ENCODE measurements at regions not wholly inside any gene's neighbourhood (a gene's known extent, or its start where the extent isn't known, plus 50 kb on each side); places are given as distances from the start of the nearest gene placed in this dataset.

GRCh38 chr12:77625441-77625840 is 205.3 kb upstream of the NAV3 start:
- Histone ChIP-seq H3K4me3 (ENCODE audit: low read length, poor library complexity, severe bottlenecking) (no peak overlapping the region), H3K9me3 (ENCODE audit: insufficient read depth, low read depth, low read length) (no peaks in the 10 kb centered on the region), H3K27me3 (ENCODE audit: insufficient read depth, low read length, poor library complexity, severe bottlenecking) (no peaks in the 10 kb centered on the region), H3K4me2 (ENCODE audit: low read depth, low read length, poor library complexity, severe bottlenecking) (no peak overlapping the region), H3K79me2 (ENCODE audit: insufficient read depth, low read length) (no peaks in the 10 kb centered on the region), H2AFZ (ENCODE audit: low read length) (no peak overlapping the region), H3K9me2 (replicated peaks; ENCODE audit: low read depth, low read length) (no peaks in the 10 kb centered on the region), H3K9ac (ENCODE audit: low read depth, low read length, poor library complexity, severe bottlenecking) (no peak overlapping the region), H3K36me3 (ENCODE audit: insufficient read depth, low read length) (no peaks in the 10 kb centered on the region), H3K4me1 (ENCODE audit: insufficient read depth, low read length, poor library complexity, severe bottlenecking) (no peaks in the 10 kb centered on the region), H4K20me1 (ENCODE audit: insufficient read depth, low read length, poor library complexity, severe bottlenecking) (no peaks in the 10 kb centered on the region), H3F3A (ENCODE audit: low read depth) (no peaks in the 10 kb centered on the region)
- TF ChIP-seq CTCF (conservative IDR thresholded peaks at IDR 0.05; ENCODE audit: low read length) (no peak), EZH2phosphoT487 (IDR thresholded peaks at IDR 0.05; ENCODE audit: borderline replicate concordance) (no peak)

GRCh38 chr12:77619425-77619824 is 211.3 kb upstream of the NAV3 start:
- Histone ChIP-seq H3K9me2 (replicated peaks; ENCODE audit: low read depth, low read length) (no peaks in the 10 kb centered on the region), H3K79me2 (ENCODE audit: insufficient read depth, low read length) (no peaks in the 10 kb centered on the region), H2AFZ (ENCODE audit: low read length) (no peak overlapping the region), H3K36me3 (ENCODE audit: insufficient read depth, low read length) (no peaks in the 10 kb centered on the region), H3F3A (ENCODE audit: low read depth) (no peaks in the 10 kb centered on the region), H3K4me3 (ENCODE audit: low read length, poor library complexity, severe bottlenecking) (no peak overlapping the region), H4K20me1 (ENCODE audit: insufficient read depth, low read length, poor library complexity, severe bottlenecking) (no peaks in the 10 kb centered on the region), H3K27me3 (ENCODE audit: insufficient read depth, low read length, poor library complexity, severe bottlenecking) (no peaks in the 10 kb centered on the region), H3K9ac (ENCODE audit: low read depth, low read length, poor library complexity, severe bottlenecking) (no peak overlapping the region), H3K4me1 (ENCODE audit: insufficient read depth, low read length, poor library complexity, severe bottlenecking) (no peaks in the 10 kb centered on the region), H3K9me3 (ENCODE audit: insufficient read depth, low read depth, low read length) (no peaks in the 10 kb centered on the region), H3K4me2 (ENCODE audit: low read depth, low read length, poor library complexity, severe bottlenecking) (no peak overlapping the region)
- TF ChIP-seq EZH2phosphoT487 (IDR thresholded peaks at IDR 0.05; ENCODE audit: borderline replicate concordance) (no peak), CTCF (conservative IDR thresholded peaks at IDR 0.05; ENCODE audit: low read length) (no peak)

- Histone ChIP-seq H2AFZ (ENCODE audit: low read length) (no peak overlapping the region), H3K4me3 (ENCODE audit: low read length, poor library complexity, severe bottlenecking) (no peak overlapping the region), H3K4me2 (ENCODE audit: low read depth, low read length, poor library complexity, severe bottlenecking) (no peak overlapping the region), H3K79me2 (ENCODE audit: insufficient read depth, low read length) (no peaks in the 10 kb centered on the region), H3K36me3 (ENCODE audit: insufficient read depth, low read length) (no peaks in the 10 kb centered on the region), H3K9me2 (replicated peaks; ENCODE audit: low read depth, low read length) (no peaks in the 10 kb centered on the region), H4K20me1 (ENCODE audit: insufficient read depth, low read length, poor library complexity, severe bottlenecking) (no peaks in the 10 kb centered on the region), H3K9ac (ENCODE audit: low read depth, low read length, poor library complexity, severe bottlenecking) (no peak overlapping the region), H3K9me3 (ENCODE audit: insufficient read depth, low read depth, low read length) (no peaks in the 10 kb centered on the region), H3F3A (ENCODE audit: low read depth) (no peaks in the 10 kb centered on the region), H3K4me1 (ENCODE audit: insufficient read depth, low read length, poor library complexity, severe bottlenecking) (no peaks in the 10 kb centered on the region), H3K27me3 (ENCODE audit: insufficient read depth, low read length, poor library complexity, severe bottlenecking) (no peaks in the 10 kb centered on the region)
- no peak for TF ChIP-seq EZH2phosphoT487 (IDR thresholded peaks at IDR 0.05; ENCODE audit: borderline replicate concordance)
- TF ChIP-seq CTCF (conservative IDR thresholded peaks at IDR 0.05; ENCODE audit: low read length): no peak
These were observed 212.9 kb upstream of the NAV3 start for GRCh38 chr12:77617818-77618217.

Measured in Loucy (cell line).